ENCODE measurements at regions not wholly inside any gene's neighbourhood (a gene's known extent, or its start where the extent isn't known, plus 50 kb on each side); places are given as distances from the start of the nearest gene placed in this dataset.

DNA sequence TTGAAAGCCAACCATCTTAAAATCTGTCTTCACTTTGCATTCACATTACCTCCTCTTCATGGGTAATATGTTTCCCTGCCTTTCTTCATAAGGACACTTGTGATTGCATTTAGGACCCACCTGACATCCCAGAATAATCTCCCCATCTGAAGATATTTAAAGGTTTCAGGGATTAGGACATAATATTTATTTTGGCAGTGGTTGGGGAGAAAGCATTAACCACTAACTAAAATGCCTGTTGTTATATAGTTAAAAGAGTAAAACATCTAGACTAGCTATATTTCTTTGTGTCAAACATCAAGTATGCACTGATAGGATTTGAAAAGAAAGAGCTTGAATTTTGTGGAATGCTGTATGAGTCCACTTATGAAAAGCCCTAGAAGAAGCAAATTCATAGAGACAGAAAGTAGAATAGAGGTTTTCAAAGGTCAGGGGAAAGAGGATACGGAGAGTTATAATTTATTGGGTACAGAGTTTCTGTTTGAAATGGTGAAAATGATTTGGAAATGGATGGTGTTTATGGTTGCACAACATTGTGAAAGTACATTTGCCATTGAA lies 457.7 kb upstream of the SPRY2 start:
- FAIRE-seq (no peak), DNase-seq (ENCODE audit: low spot score in 2 of 2) (no peak)

DNA sequence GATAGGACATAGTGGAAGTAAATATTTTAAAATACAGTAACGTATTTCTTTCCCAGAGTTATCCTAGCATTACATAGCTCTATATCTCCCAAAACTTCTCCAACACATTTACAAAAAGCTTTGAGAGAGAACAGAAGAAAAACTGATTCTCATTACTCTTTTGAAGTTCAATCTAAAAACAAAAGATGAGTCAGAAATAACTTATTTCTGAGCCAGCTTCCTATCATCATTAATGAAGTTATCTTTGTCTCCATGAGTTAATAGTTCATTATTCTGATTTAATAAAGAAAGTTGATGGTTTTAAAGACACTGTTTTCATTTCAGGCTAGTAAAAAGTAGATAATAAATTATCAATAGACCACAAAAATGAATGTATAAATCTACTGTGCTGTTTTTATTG lies 446.7 kb upstream of the SPRY2 start:
- FAIRE-seq (no peak), DNase-seq (ENCODE audit: low spot score in 2 of 2) (no peak)

DNA sequence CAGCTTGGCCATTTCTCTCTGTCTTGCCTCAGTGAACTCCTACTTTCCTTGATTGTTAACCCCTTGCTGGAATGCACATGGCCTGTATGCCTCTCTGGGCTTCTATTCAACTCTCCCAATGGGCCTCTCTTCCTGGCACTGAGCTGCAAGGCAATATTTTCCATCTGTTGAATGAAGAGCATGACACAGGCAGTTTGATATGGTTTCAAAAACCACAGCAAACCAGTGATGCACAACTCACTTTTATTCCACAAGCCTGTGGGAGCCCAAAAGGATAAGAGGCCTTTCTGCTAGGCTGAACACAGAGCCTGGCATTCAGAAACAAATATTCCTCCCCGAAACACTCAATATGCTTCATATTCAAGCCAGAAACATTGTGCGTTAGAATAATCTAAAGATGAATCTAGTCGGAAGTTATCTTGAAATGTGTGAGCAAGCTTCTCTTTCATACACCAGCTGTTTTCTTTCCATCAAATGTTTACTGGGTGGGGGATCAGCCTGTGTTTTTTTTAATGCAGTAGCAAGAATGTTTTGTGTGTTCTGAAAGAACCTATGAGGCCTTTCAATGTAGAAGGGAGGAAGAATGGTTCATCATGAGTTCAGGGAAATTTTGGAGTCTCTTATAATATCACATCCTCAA lies 443.1 kb upstream of the SPRY2 start:
- DNase-seq (ENCODE audit: low spot score in 2 of 2), result no peak
- no peak for FAIRE-seq

DNA sequence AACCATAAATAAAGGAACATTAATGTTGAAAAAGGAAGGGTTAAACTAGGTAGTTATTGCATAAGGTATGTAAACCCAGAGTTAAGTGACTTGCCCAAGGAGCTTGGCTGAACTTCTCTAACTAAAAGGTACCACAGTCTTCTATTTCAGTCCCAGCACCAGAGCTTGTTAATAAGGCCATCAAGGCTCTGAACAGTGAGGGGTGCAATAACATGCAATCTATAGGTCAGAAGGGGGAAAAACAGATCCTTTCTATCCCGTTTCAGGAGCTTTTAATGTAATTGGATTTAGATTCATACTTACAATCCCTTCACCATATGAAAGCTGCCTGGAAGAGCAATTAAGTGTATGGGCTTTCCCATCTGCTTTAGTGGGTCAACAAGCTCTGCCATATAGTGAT lies 441.5 kb upstream of the SPRY2 start:
- FAIRE-seq, result no peak
- DNase-seq (ENCODE audit: low spot score in 2 of 2), result no peak

DNA sequence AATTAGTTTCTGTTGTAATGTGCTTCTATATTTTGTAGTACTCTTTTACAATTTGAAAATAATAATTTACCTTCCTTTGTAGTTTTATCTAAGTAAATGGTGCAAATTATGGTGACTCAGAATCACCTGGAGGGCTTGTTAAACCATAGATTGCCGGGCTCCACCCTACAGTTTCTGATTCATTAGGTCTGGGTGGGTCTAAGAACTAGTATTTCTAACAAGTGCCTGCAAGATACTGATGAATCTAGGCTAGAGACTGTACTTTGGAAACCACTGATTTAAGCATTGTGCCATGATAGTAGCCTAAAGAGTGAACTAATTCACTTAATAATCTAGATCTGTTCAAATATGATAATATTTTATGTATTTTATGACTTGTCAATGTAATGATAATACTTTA lies 437.4 kb upstream of the SPRY2 start:
- FAIRE-seq, result no peak
- no peak for DNase-seq (ENCODE audit: low spot score in 2 of 2)

DNA sequence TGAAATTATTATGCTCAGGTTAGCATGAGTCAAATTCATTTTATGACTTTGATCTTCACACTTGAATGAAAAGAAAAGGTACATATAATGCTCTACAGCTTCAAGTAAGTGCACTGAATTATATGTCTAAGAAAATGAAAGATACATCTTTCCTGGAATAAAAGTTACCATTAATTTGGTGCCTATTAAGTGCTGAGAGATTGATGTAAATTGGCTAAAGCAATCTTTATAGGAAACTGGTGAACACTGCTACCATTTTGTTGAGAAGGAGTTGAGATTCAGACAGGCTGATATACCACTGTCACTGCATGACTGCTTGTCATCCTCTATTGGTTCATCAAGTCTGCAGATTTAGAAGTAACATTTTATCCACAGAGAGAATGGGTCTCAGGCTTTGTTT lies 416.8 kb upstream of the SPRY2 start:
- DNase-seq (ENCODE audit: low spot score in 2 of 2), result no peak
- FAIRE-seq, result no peak

DNA sequence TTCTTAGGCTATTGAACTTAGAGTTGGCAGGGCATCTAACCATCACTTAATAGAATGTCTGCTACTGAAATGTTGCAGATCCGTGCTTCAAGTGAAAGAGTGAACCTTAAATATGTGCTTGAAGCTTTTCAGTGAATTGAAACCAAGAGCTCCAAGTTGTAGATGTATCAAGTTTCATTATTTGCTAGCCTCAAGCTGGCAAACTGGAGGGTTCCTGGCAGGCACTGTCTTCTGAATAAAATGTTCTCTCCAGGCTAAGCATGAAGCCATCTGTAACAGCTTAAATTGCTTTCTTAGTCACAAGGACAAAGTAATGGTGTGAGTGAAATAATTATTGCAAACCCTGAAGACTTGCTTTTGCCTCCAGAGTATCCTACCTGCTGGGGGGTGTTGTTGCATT lies 415.0 kb upstream of the SPRY2 start:
- DNase-seq (ENCODE audit: low spot score in 2 of 2) (no peak), FAIRE-seq (no peak)

DNA sequence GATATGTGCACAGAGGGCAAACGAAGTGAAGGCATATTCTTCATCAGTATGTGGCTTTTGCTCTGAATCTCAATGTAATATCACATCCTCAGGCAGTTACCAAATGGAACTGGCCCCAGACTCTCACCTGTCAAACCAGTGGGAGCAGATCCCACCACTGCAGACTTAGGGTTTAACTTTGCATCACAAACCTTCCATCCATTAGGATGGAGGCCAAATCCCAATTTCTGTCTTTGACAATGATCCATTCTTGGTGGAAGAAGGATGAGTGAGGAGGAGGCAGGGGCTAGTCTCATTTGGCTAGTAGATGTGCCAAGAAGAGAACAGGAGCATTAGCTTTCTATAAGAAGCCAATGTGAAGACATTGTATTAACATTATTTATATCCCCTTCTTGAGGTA lies 413.5 kb upstream of the SPRY2 start:
- FAIRE-seq (no peak), DNase-seq (ENCODE audit: low spot score in 2 of 2) (no peak)

DNA sequence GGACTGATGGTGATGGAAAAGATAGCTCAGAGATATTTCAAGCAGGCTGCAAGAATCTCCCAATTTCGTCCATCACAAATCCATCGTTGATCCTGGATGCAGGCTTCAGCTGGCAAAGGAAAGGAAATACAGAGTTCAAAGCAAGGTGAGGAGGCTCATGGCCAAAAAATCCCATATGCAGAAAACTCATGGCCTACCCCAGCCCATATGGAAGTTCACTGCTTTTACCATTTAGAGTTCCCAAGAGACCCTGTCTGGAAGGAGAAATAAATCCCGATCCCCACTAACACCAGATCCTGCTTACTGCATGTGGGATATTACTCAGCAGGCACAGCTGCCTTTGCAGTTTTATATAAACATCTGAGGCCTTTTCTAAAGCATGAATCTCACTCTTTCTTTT lies 412.9 kb upstream of the SPRY2 start:
- no peak for FAIRE-seq
- no peak for DNase-seq (ENCODE audit: low spot score in 2 of 2)

DNA sequence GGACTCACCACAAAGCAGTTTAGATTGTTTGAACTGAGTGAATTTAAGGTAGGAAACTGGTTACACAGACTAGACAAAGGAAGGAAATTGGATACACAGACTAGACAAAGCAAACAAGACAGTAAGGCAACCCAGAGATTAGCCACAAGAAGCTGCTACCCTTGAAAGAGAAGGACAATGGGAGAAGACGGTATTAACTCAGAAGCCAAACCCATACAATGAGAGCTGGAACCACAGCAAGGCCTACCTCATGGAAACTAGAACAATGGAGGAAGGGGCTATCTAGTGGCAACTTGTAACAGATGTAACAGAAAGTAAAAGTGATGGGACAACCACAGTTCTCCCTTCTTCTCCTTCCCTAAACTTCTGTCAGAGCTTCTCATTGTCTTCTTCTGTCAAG lies 410.9 kb upstream of the SPRY2 start:
- FAIRE-seq, result no peak
- DNase-seq (ENCODE audit: low spot score in 2 of 2), result no peak

DNA sequence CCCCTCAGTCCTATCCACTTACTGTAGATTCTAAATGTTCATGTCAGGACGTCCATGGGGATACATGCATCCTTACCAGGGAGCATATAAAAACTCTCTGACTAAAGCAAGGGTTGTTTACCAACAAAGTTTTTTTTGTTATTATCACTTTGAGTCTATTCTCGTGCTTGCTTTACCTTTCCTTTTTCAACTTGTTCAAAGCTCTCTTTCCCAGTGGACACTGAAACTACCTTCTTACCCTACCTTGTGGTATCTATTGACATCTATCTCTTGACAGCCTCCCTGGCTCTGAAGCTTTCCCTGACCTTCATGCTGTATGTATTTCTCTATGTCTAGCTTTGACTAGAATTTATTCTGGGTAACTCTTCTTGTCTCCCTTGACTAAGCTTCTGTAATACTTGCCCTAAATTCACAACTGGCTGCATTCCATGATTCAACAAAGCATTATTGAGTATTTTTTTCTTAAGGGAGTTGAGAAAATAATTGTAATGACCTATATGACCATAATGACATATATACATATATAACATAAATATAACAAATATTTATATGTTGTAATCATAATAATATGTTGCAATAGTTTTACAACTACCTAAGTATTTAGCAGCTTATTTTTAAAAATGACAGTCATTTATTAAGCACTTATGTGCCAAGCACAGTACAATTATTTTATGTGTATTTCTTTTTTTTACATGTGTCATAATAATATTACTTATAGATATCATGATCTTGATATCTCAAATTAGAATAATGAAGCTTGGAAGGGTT lies 403.4 kb upstream of the SPRY2 start:
- DNase-seq (ENCODE audit: low spot score in 2 of 2) (no peak), FAIRE-seq (no peak)

DNA sequence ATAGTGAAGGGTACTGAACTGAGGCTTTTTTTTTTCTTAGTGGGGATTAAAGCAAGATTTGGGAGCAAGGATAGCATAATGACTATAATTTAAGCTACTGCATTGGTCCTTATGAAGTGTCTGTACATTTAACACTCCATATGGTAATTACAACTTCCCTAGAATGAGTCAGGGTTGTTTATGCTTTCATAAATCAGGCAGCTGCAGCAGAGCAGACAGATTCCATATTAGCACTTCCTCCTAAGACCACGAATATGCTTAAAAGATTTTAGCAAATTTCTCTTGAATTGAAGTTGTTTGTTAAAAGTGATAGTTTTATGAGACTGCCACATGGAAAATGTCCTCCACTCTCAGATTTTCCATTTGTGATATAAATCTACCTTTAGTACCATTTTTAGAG lies 401.1 kb upstream of the SPRY2 start:
- no peak for DNase-seq (ENCODE audit: low spot score in 2 of 2)
- FAIRE-seq, result no peak

DNA sequence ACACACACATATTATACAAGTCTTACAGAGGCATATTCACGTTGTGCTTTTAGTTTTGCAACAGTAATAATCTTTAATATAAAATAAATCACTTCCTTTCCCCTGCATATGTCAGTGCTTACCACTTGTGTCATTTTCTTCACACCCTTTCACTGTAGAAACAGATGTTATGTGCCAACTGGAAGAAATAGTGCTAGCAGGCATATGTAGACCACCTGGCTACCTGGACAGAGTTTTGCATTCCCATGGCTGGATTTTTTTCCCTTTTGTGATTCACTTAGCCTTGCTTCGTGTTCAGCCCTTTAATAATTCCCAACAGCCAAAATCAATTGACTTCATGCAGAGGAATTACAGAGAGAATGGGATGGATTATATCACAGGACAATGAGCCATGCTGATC lies 399.1 kb upstream of the SPRY2 start:
- FAIRE-seq (no peak), DNase-seq (ENCODE audit: low spot score in 2 of 2) (no peak)

DNA sequence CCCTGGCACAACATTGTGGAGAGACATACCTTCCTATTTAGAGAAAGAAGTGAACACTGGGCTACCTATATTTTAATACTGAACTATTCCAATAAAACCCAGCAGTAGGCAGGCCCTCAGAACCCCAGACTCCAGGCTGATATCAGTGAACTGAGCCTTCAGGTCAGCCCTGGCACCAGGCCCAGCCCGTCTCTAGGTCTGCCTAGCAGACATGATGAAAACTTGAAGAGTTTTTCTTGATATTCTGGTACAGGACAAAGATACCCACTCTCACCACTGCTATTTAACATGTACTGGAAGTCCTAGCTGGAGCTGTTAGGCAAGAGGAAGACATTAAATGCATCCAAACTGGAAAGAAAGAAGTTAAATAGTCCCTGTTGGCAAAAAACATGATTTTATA lies 396.6 kb upstream of the SPRY2 start:
- no peak for DNase-seq (ENCODE audit: low spot score in 2 of 2)
- no peak for FAIRE-seq

DNA sequence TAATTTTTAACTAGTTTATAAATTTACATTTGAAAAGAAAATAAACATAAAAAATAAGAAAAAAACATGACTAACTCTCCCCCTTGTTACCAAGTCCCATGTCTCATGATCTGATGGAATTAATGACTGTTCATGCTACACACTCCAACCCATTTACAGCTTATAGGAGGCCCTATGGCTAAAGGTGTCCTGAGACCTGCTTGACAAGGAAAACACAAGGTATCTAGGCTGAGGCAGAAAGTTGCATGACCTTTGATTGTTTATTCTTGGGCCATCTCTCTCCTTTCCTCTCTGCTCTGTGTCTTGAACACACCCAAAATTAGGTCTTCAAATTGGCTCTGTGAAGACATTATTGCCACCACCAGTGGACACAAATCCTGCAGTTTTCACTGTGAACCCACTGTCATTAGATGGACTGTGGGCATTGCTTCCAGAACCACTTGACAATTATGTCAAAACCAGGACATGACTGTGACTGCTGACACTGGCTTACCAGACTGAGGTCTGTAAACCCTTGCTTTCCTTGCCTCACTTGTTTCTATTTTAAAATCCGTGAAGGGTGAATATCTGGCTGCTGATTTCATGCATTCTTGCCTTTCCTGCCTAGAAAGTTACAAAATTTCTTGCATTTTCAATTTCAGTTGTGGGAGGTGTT lies 386.5 kb upstream of the SPRY2 start:
- FAIRE-seq (no peak), DNase-seq (ENCODE audit: low spot score in 2 of 2) (no peak)

DNA sequence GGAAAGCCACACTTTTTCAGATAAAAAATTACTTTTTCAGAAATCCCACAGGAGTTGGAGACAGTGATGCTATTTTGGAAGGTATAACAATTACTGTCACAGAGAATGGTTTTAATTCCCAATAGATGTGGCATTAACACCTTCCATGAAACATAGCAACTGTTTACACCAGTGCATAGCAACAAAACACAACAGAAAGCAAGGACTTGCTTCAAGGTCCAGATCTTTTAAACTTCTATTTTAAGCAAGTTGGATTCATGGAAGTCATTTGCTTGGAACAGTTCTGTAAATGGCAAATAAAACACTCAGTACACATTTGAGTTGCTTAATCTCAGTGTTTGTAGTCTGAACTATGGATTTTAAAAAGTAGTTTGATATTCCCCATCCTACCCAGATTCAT lies 385.9 kb upstream of the SPRY2 start:
- FAIRE-seq (peak; percentile 33), DNase-seq (ENCODE audit: low spot score in 2 of 2) (no peak)

DNA sequence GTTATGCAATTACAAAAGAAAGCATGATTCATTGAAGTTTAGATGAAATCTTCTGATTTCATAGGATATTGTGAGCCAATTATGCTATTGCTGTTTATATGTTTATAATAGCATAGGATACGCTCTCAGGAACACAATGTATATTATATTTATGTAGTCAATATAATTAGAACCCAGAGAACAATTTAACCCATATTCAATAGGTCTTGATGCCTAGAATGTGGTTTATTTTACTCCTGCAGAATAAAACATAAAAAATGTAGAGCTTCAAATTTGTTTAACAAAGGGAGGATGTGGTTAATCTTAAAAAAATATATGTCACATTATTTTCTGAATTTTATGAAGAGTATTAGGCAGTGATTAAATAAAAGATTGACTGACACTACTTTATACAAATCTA lies 380.8 kb upstream of the SPRY2 start:
- FAIRE-seq, result no peak

DNA sequence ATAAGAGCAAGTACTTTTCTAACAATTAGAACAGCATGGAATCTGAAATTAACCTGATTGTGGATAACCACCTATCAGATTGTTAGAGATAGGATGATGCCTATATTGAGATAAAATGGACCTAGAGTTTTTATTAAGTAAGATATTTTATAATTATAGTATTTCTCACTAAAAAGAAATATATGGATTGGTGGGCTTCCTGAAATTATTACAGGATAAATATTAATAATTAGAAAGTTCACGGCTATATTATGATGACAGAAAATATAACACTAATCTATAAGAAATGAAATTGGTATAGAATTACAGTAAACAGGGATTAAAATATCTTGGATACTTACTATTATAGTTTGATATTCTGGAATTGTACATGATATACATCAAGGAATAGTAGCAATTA lies 378.0 kb upstream of the SPRY2 start:
- FAIRE-seq (no peak), DNase-seq (ENCODE audit: low spot score in 2 of 2) (no peak)

More for the DNA sequence above, 380.8 kb upstream of the SPRY2 start:
- no peak for DNase-seq (ENCODE audit: low spot score in 2 of 2)

DNA sequence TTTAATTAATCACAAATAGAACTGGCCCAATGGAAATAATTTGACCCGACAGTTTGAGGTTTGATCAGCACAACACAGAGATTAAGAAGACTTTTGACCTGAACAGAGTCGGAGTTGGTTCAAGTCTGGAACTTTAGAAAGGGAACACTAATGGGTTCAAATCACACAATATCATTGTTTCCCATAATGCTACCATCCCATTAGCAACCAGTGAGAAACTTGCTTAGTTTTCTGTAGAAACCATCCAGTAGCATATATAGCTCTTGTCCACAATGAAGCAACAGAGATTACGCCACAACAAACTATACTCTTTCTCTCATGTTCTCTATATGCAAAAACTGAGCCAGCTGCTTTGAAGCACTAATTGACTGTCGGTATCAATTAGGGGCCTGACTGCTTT lies 376.9 kb upstream of the SPRY2 start:
- no peak for FAIRE-seq

DNA sequence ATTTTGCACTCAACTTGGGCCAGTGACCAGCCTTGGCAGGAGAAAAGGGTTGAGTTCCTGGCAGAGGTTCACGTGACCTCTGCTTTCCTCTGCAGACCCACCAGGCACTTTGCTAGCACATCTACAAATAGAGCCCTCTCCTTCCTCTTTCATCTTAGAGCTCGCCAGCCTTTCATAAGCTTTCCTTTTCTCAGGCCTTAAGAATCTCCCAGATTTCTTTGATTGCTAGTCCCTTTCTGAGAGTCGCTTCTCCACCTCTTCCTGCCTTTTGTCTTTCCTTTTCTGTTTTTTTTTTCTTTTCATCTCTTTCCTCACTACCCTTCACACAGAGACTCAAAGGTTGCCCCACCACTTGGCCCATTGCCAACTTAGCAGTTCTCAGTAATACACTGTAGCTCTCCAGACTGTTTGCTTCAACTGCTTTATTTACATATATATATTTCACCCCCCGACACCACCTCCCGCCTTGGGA lies 375.7 kb upstream of the SPRY2 start:
- no peak for DNase-seq (ENCODE audit: low spot score in 2 of 2)
- FAIRE-seq, result no peak

More for the DNA sequence above, 376.9 kb upstream of the SPRY2 start:
- no peak for DNase-seq (ENCODE audit: low spot score in 2 of 2)

DNA sequence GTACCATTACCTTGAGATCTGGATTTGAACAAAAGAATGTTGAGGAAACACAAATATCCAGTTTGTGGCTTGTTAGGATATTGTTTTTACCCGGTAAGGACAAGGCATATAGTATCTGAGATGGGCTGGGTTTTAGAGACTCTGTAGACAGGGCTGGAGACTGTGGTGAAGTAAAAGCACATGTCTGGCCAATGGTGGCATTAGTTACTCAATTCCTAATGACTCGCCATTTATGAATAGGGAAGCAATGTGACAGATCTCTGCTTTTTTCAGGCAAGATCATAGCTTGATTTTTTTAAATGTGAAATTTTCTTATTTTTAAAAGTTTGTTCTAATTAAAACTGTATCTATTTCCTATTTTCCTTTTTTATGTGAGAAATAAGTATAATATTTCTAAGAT lies 371.1 kb upstream of the SPRY2 start:
- FAIRE-seq, result no peak
- no peak for DNase-seq (ENCODE audit: low spot score in 2 of 2)

DNA sequence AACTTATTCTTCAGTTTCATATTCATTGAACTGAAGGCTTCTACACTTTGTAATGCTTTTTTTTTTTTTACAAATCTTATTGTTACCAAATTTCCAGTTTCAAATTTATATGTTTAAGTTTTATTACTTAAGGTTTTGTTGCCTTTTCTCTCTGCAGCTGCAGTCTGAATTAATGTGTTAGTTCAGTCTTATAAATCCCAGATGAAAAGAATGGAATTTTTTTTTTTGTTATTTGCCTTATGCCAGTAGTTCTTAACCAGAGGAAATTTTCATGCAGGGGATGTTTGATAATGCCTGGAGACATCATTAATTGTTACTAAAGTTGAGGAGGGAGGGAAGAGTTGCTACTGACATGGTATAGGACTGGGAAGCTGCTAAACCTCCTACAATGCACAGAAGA lies 367.9 kb upstream of the SPRY2 start:
- FAIRE-seq, result no peak
- DNase-seq (ENCODE audit: low spot score in 2 of 2), result no peak

All from frontal cortex (tissue), 3 donors.